ENCODE measurements at regions not wholly inside any gene's neighbourhood (a gene's known extent, or its start where the extent isn't known, plus 50 kb on each side); places are given as distances from the start of the nearest gene placed in this dataset.

DNA sequence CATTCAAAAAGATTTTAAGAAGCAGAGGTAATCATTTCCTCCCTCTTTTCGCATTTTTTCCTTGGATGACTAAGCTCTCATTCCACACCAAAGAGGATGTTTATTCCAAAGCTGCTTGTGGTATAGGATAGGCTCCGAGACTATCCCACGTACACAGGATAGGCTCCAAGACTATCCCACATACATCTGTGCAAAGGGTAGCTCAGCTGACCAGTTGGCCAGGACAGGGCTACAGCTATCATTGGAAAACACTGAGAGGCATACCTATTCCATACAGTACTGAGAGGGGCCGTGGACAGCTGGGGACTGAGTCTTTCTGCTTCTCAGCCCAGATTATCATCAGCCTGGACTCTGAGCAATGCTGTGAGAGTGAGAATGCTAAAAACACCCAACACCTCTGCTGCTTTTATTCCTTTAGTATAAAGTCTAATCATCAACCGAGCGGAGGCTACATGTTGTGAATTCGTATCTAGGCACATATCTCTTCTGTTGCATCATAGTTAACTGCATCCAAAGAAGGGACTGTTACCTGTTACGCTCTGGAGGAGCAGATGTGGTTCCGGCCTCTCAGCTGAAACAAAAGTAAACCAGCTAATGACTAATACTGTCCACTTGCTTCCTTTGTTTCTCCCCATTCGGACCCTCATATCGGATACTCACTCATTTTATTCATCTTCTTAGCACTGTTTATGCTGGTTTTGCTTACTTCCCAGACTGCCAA, 141.0 kb downstream of the TNFSF18 start:
- Histone ChIP-seq H3K27ac (peak overlapping the region; percentile 94), H3K4me3 (ENCODE audit: low read depth, low read length) (no peak overlapping the region), H3K27me3 (replicated peaks) (no peaks in the 10 kb centered on the region), H3K36me3 (replicated peaks) (no peaks in the 10 kb centered on the region)
- in situ Hi-C loops (cut with HindIII; ENCODE audit: low pct_ligation_motif_present, low sequenced_read_pairs), result no loop called here
- TF ChIP-seq, protein P1, sequence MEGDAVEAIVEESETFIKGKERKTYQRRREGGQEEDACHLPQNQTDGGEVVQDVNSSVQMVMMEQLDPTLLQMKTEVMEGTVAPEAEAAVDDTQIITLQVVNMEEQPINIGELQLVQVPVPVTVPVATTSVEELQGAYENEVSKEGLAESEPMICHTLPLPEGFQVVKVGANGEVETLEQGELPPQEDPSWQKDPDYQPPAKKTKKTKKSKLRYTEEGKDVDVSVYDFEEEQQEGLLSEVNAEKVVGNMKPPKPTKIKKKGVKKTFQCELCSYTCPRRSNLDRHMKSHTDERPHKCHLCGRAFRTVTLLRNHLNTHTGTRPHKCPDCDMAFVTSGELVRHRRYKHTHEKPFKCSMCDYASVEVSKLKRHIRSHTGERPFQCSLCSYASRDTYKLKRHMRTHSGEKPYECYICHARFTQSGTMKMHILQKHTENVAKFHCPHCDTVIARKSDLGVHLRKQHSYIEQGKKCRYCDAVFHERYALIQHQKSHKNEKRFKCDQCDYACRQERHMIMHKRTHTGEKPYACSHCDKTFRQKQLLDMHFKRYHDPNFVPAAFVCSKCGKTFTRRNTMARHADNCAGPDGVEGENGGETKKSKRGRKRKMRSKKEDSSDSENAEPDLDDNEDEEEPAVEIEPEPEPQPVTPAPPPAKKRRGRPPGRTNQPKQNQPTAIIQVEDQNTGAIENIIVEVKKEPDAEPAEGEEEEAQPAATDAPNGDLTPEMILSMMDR (IDR thresholded peaks at IDR 0.05; ENCODE audit: low read depth, low read length, missing control alignments), result no peak
- DNase-seq, result peak; percentile 92

GRCh38 chr1:172912765-172913260, 137.9 kb downstream of the TNFSF18 start:
- TF ChIP-seq, protein P1 (IDR thresholded peaks at IDR 0.05; ENCODE audit: low read depth, low read length, missing control alignments), result no peak
- Histone ChIP-seq H3K27ac (no peak overlapping the region), H3K36me3 (replicated peaks) (no peaks in the 10 kb centered on the region), H3K4me3 (ENCODE audit: low read depth, low read length) (no peak overlapping the region), H3K27me3 (replicated peaks) (no peaks in the 10 kb centered on the region)
- DNase-seq, result no peak
- in situ Hi-C loops (cut with HindIII; ENCODE audit: low pct_ligation_motif_present, low sequenced_read_pairs), result no loop called here

- Histone ChIP-seq H3K27me3 (replicated peaks) (no peaks in the 10 kb centered on the region), H3K36me3 (replicated peaks) (no peaks in the 10 kb centered on the region), H3K4me3 (ENCODE audit: low read depth, low read length) (no peak overlapping the region), H3K27ac (peak overlapping the region; percentile 90)
- in situ Hi-C loops (cut with HindIII; ENCODE audit: low pct_ligation_motif_present, low sequenced_read_pairs), result no loop called here
- TF ChIP-seq, protein P1 (IDR thresholded peaks at IDR 0.05; ENCODE audit: low read depth, low read length, missing control alignments), result no peak
- DNase-seq, result no peak
These were observed 136.1 kb downstream of the TNFSF18 start for GRCh38 chr1:172914501-172915144.

GRCh38 chr1:172915271-172915670, 135.5 kb downstream of the TNFSF18 start:
- TF ChIP-seq, protein P1 (IDR thresholded peaks at IDR 0.05; ENCODE audit: low read depth, low read length, missing control alignments), result no peak
- Histone ChIP-seq H3K27ac (peak overlapping the region; percentile 90), H3K4me3 (ENCODE audit: low read depth, low read length) (no peak overlapping the region), H3K36me3 (replicated peaks) (no peaks in the 10 kb centered on the region), H3K27me3 (replicated peaks) (no peaks in the 10 kb centered on the region)
- in situ Hi-C loops (cut with HindIII; ENCODE audit: low pct_ligation_motif_present, low sequenced_read_pairs), result no loop called here
- no peak for DNase-seq

DNA sequence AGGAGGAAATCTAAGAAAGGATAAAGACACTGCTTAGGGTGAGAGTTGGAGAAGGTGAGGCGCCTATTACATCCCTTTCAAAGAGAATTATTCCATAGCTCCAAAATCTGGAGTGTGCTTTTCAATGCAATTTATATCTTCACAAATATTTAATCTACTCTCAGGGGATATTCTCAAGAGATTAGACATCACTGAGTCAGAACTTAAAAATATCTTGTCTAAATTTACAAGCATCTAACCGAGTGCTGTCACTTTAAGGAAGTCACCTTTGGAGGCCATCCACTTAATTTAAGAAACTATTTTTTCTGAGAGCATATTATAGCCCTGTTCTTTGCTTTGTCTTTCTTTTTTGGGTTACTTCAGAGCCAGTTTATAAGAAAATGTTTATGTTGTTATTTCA, 134.6 kb downstream of the TNFSF18 start:
- Histone ChIP-seq H3K27ac (peak overlapping the region; percentile 90), H3K36me3 (replicated peaks) (no peaks in the 10 kb centered on the region), H3K27me3 (replicated peaks) (no peaks in the 10 kb centered on the region), H3K4me3 (ENCODE audit: low read depth, low read length) (no peak overlapping the region)
- DNase-seq, result no peak
- TF ChIP-seq, protein P1 (IDR thresholded peaks at IDR 0.05; ENCODE audit: low read depth, low read length, missing control alignments), result no peak
- in situ Hi-C loops (cut with HindIII; ENCODE audit: low pct_ligation_motif_present, low sequenced_read_pairs), result no loop called here
